ENCODE measurements at regions not wholly inside any gene's neighbourhood (a gene's known extent, or its start where the extent isn't known, plus 50 kb on each side); places are given as distances from the start of the nearest gene placed in this dataset.
"Not testable (repeated sequence)": the region's sequence is repeated elsewhere in the genome, so short reads cannot be mapped to it uniquely, and the experiment has no call there.

- Histone ChIP-seq H3K4me3 (ENCODE audit: insufficient read depth, low read length) (no peak overlapping the region), H3K36me3 (ENCODE audit: insufficient read depth, low read length) (no peaks in the 10 kb centered on the region), H4K20me1 (ENCODE audit: insufficient read depth, low read length) (no peaks in the 10 kb centered on the region), H3K9me3 (ENCODE audit: low read depth, low read length) (no peaks in the 10 kb centered on the region), H3K27ac (ENCODE audit: low read depth, low read length) (no peak overlapping the region), H2AFZ (ENCODE audit: low read length) (no peak overlapping the region), H3K27me3 (ENCODE audit: insufficient read depth, low read length) (no peaks in the 10 kb centered on the region), H3K79me2 (ENCODE audit: insufficient read depth, low read length) (no peaks in the 10 kb centered on the region), H3K4me2 (ENCODE audit: insufficient read depth, low read length) (no peak overlapping the region), H3K4me1 (ENCODE audit: insufficient read depth, low read length) (no peaks in the 10 kb centered on the region)
- no peak for TF ChIP-seq CTCF (IDR thresholded peaks at IDR 0.05; ENCODE audit: extremely low read depth, low read depth, low read length)
- DNase-seq (ENCODE audit: insufficient read length, low spot score, missing footprints) = no peak
These were observed 341.4 kb upstream of the PRR16 start for GRCh38 chr5:120122703-120123102.

GRCh38 chr5:120124031-120124430 is 340.1 kb upstream of the PRR16 start:
- no peaks in the 10 kb centered on the region for H3K36me3 ChIP-seq (ENCODE audit: insufficient read depth, low read length)
- H3K4me2 ChIP-seq (ENCODE audit: insufficient read depth, low read length) = no peak overlapping the region
- no peaks in the 10 kb centered on the region for H3K79me2 ChIP-seq (ENCODE audit: insufficient read depth, low read length)
- no peak overlapping the region for H3K4me3 ChIP-seq (ENCODE audit: insufficient read depth, low read length)
- H3K27ac ChIP-seq (ENCODE audit: low read depth, low read length) = no peak overlapping the region
- H3K9me3 ChIP-seq (ENCODE audit: low read depth, low read length) = no peaks in the 10 kb centered on the region
- no peaks in the 10 kb centered on the region for H4K20me1 ChIP-seq (ENCODE audit: insufficient read depth, low read length)
- DNase-seq (ENCODE audit: insufficient read length, low spot score, missing footprints) = no peak
- H2AFZ ChIP-seq (ENCODE audit: low read length) = no peak overlapping the region
- H3K4me1 ChIP-seq (ENCODE audit: insufficient read depth, low read length) = no peaks in the 10 kb centered on the region
- no peak for TF ChIP-seq CTCF (IDR thresholded peaks at IDR 0.05; ENCODE audit: extremely low read depth, low read depth, low read length)
- H3K27me3 ChIP-seq (ENCODE audit: insufficient read depth, low read length) = no peaks in the 10 kb centered on the region

- H3K4me2 ChIP-seq (ENCODE audit: insufficient read depth, low read length) = no peak overlapping the region
- H3K27ac ChIP-seq (ENCODE audit: low read depth, low read length) = no peak overlapping the region
- H2AFZ ChIP-seq (ENCODE audit: low read length) = no peak overlapping the region
- H3K9me3 ChIP-seq (ENCODE audit: low read depth, low read length) = no peaks in the 10 kb centered on the region
- no peaks in the 10 kb centered on the region for H3K79me2 ChIP-seq (ENCODE audit: insufficient read depth, low read length)
- no peak overlapping the region for H3K4me3 ChIP-seq (ENCODE audit: insufficient read depth, low read length)
- no peak for DNase-seq (ENCODE audit: insufficient read length, low spot score, missing footprints)
- H3K27me3 ChIP-seq (ENCODE audit: insufficient read depth, low read length) = no peaks in the 10 kb centered on the region
- no peaks in the 10 kb centered on the region for H3K4me1 ChIP-seq (ENCODE audit: insufficient read depth, low read length)
- no peaks in the 10 kb centered on the region for H4K20me1 ChIP-seq (ENCODE audit: insufficient read depth, low read length)
- TF ChIP-seq CTCF (IDR thresholded peaks at IDR 0.05; ENCODE audit: extremely low read depth, low read depth, low read length) = no peak
- no peaks in the 10 kb centered on the region for H3K36me3 ChIP-seq (ENCODE audit: insufficient read depth, low read length)
These were observed 339.1 kb upstream of the PRR16 start for GRCh38 chr5:120124961-120125360.

GRCh38 chr5:120132347-120132746 is 331.8 kb upstream of the PRR16 start:
- not testable (repeated sequence) for H2AFZ ChIP-seq (ENCODE audit: low read length); H3K27ac ChIP-seq (ENCODE audit: low read depth, low read length); H3K4me2 ChIP-seq (ENCODE audit: insufficient read depth, low read length); H3K4me3 ChIP-seq (ENCODE audit: insufficient read depth, low read length); H3K36me3 ChIP-seq (ENCODE audit: insufficient read depth, low read length); H3K9me3 ChIP-seq (ENCODE audit: low read depth, low read length); H3K79me2 ChIP-seq (ENCODE audit: insufficient read depth, low read length); H4K20me1 ChIP-seq (ENCODE audit: insufficient read depth, low read length); H3K4me1 ChIP-seq (ENCODE audit: insufficient read depth, low read length); H3K27me3 ChIP-seq (ENCODE audit: insufficient read depth, low read length); DNase-seq (ENCODE audit: insufficient read length, low spot score, missing footprints)

GRCh38 chr5:120134944-120135343 is 329.2 kb upstream of the PRR16 start:
- DNase-seq (ENCODE audit: insufficient read length, low spot score, missing footprints) = no peak
- Histone ChIP-seq H3K4me3 (ENCODE audit: insufficient read depth, low read length) (no peak overlapping the region), H4K20me1 (ENCODE audit: insufficient read depth, low read length) (no peaks in the 10 kb centered on the region), H3K9me3 (ENCODE audit: low read depth, low read length) (no peaks in the 10 kb centered on the region), H3K27me3 (ENCODE audit: insufficient read depth, low read length) (no peaks in the 10 kb centered on the region), H3K4me1 (ENCODE audit: insufficient read depth, low read length) (no peaks in the 10 kb centered on the region), H3K27ac (ENCODE audit: low read depth, low read length) (no peak overlapping the region), H2AFZ (ENCODE audit: low read length) (no peak overlapping the region), H3K79me2 (ENCODE audit: insufficient read depth, low read length) (no peaks in the 10 kb centered on the region), H3K4me2 (ENCODE audit: insufficient read depth, low read length) (no peak overlapping the region), H3K36me3 (ENCODE audit: insufficient read depth, low read length) (no peaks in the 10 kb centered on the region)
- no peak for TF ChIP-seq CTCF (IDR thresholded peaks at IDR 0.05; ENCODE audit: extremely low read depth, low read depth, low read length)
